Uterus (tissue), 3 donors: ENCODE measurements at regions not wholly inside any gene's neighbourhood (a gene's known extent, or its start where the extent isn't known, plus 50 kb on each side); places are given as distances from the start of the nearest gene placed in this dataset.

ENCODE experiments used
- DNase-seq, 2 donors: peaks; one replicate each; pipeline ENCODE4 v3.0.0-alpha.2; 2019 to 2020
- H3K27ac ChIP-seq, 2 donors: fragments of 200-600 bp; sonication (generic); 1 replicate in 1 of 2; 2 replicates in 1 of 2; pipeline ENCODE4 v1.5.1; 2016 to 2018
- H3K27me3 ChIP-seq, 2 donors: fragments of 200-600 bp; sonication (generic); one replicate each; pipeline ENCODE4 v1.5.1; 2018 to 2019; ENCODE audit warnings: control low read depth in 1 of 2
- H3K36me3 ChIP-seq, 2 donors: fragments of 200-600 bp; sonication (generic); one replicate each; pipeline ENCODE4 v1.5.1; 2019; ENCODE audit warnings: control low read depth in 1 of 2
- H3K4me1 ChIP-seq, 2 donors: fragments of 200-600 bp; sonication (generic); one replicate each; pipeline ENCODE4 v1.5.1; 2018 to 2019; ENCODE audit warnings: control low read depth in 1 of 2
- H3K4me3 ChIP-seq, 2 donors: fragments of 200-600 bp; sonication (generic); 1 replicate in 1 of 2; 2 replicates in 1 of 2; pipeline ENCODE4 v1.5.1; 2018 to 2019; ENCODE audit warnings: mild to moderate bottlenecking in 1 of 2
- H3K9me3 ChIP-seq, 2 donors: fragments of 200-600 bp; sonication (generic); one replicate each; pipeline ENCODE4 v1.5.1; 2019; ENCODE audit warnings: control low read depth in 1 of 2
- CTCF ChIP-seq, 4 experiments: fragments of 200-600 bp in 2 of 4; fragments of 450-650 bp in 2 of 4; sonication (generic) in 2 of 4; IDR thresholded peaks; one replicate each; pipeline ENCODE4 v1.5.1; 2016 to 2019; ENCODE audit warnings: antibody characterized with exemption in 4 of 4, mild to moderate bottlenecking in 2 of 4, moderate library complexity in 1 of 4
- POLR2A ChIP-seq, 2 donors: fragments of 450-650 bp; IDR thresholded peaks; one replicate each; pipeline ENCODE4 v1.6.1; 2016; ENCODE audit warnings: antibody characterized with exemption in 2 of 2, mild to moderate bottlenecking in 1 of 2, moderate library complexity in 1 of 2
- intact Hi-C: fragments of 100-400 bp; cut with DNase I; formaldehyde crosslinking; loops from one replicate; pipeline ENCODE4 v1.15.1; 2023; ENCODE audit warnings: low total_unique reads
- donor health status: DM: yes; HTN: yes; CAD: no.

- Histone ChIP-seq H3K27me3 (no peaks in the 10 kb centered on the region), H3K4me3 (no peak overlapping the region), H3K4me1 (no peaks in the 10 kb centered on the region), H3K36me3 (no peaks in the 10 kb centered on the region), H3K27ac (no peak overlapping the region), H3K9me3 (no peaks in the 10 kb centered on the region)
- TF ChIP-seq POLR2A (IDR thresholded peaks at IDR 0.05), result no peak
- DNase-seq, result no peak
- intact Hi-C loops, result no loop called here
Observed at GRCh38 chr10:78247266-78247665, 213.6 kb downstream of the RPS24 start.

- Histone ChIP-seq H3K27me3 (no peaks in the 10 kb centered on the region), H3K9me3 (no peaks in the 10 kb centered on the region), H3K4me3 (no peak overlapping the region), H3K27ac (peak overlapping the region in 1 of 2 donors; percentile 36), H3K36me3 (no peaks in the 10 kb centered on the region), H3K4me1 (no peaks in the 10 kb centered on the region)
- intact Hi-C loops, result no loop called here
- DNase-seq, result no peak
- TF ChIP-seq POLR2A (IDR thresholded peaks at IDR 0.05), result no peak
- TF ChIP-seq CTCF (IDR thresholded peaks at IDR 0.05), result no peak
Observed at GRCh38 chr10:78247821-78248220, 214.2 kb downstream of the RPS24 start.

DNA sequence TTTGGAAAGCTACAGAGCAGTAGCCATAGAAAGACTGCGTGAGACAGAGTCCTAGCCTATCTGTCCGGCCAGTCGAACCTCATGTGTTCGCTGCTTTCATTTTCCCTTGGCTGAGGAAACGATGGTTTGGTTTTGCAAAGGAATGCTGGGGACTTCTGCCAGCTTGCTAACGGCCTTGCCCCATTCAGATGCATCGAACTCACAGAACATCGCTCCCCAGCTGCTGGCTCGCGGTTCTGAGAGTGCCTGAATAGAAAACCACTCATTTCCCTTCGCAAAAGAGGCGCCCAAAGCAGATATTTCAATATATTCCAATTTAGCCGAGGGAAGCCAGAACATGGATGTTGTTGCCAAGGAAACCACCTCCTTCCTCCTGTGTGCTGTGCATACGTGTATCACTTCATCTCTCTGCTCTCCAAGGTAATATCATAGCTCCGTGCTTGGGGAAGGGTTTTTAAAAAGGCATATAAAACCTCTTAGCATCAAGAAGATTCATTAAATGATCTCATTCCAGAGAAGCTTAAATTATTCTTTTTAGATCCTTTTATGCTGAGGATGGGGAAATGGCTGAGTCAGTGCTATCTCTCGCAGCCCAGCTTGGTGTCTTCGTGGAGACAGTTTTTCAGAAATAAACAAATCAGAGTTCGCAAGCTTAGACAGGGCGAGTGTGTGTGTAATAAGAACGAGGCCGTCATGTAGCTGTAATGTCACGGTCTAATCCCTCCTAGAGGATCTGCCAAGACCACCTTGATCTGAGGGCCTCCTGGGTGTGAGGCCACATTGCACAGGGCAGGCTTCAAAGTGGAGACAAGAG lies 215.2 kb downstream of the RPS24 start:
- TF ChIP-seq CTCF (IDR thresholded peaks at IDR 0.05) (no peak), POLR2A (IDR thresholded peaks at IDR 0.05) (no peak)
- Histone ChIP-seq H3K9me3 (no peaks in the 10 kb centered on the region), H3K4me3 (peak overlapping the region in 1 of 2 donors; percentile 14), H3K36me3 (no peaks in the 10 kb centered on the region), H3K27ac (peak overlapping the region in 1 of 2 donors; percentile 36), H3K4me1 (no peaks in the 10 kb centered on the region), H3K27me3 (no peaks in the 10 kb centered on the region)
- intact Hi-C loops, result no loop called here
- peak in 1 of 2 donors; percentile 40 for DNase-seq

- intact Hi-C loops, result no loop called here
- no peaks in the 10 kb centered on the region for H3K36me3 ChIP-seq
- no peaks in the 10 kb centered on the region for H3K27me3 ChIP-seq
- no peaks in the 10 kb centered on the region for H3K4me1 ChIP-seq
- H3K4me3 ChIP-seq, result no peak overlapping the region
- no peak overlapping the region for H3K27ac ChIP-seq
- DNase-seq, result no peak
- H3K9me3 ChIP-seq, result no peaks in the 10 kb centered on the region
- TF ChIP-seq POLR2A (IDR thresholded peaks at IDR 0.05) (no peak), CTCF (IDR thresholded peaks at IDR 0.05) (no peak)
Observed at GRCh38 chr10:78249690-78250089, 216.0 kb downstream of the RPS24 start.

GRCh38 chr10:78250313-78251015 lies 216.8 kb downstream of the RPS24 start:
- no peaks in the 10 kb centered on the region for H3K27me3 ChIP-seq
- intact Hi-C loops, result no loop called here
- H3K9me3 ChIP-seq, result no peaks in the 10 kb centered on the region
- H3K36me3 ChIP-seq, result no peaks in the 10 kb centered on the region
- no peak for TF ChIP-seq CTCF (IDR thresholded peaks at IDR 0.05)
- TF ChIP-seq POLR2A (IDR thresholded peaks at IDR 0.05), result no peak
- no peak overlapping the region for H3K27ac ChIP-seq
- no peak overlapping the region for H3K4me3 ChIP-seq
- no peak for DNase-seq
- no peaks in the 10 kb centered on the region for H3K4me1 ChIP-seq
